GM21360 (cell line): ENCODE measurements at regions not wholly inside any gene's neighbourhood (a gene's known extent, or its start where the extent isn't known, plus 50 kb on each side); places are given as distances from the start of the nearest gene placed in this dataset.

Source experiments
- ATAC-seq: cut with Tn5 transposase; IDR thresholded peaks from one replicate; pipeline ENCODE4 v1.9.1; 2021; ENCODE audit warnings: mild to moderate bottlenecking, moderate library complexity; ENCODE audit not compliant: unreplicated experiment

GRCh38 chr1:219365451-219365850 lies 191.8 kb downstream of the LYPLAL1 start:
- ATAC-seq: no peak

GRCh38 chr1:219362702-219363101 lies 189.0 kb downstream of the LYPLAL1 start:
- ATAC-seq: no peak

DNA sequence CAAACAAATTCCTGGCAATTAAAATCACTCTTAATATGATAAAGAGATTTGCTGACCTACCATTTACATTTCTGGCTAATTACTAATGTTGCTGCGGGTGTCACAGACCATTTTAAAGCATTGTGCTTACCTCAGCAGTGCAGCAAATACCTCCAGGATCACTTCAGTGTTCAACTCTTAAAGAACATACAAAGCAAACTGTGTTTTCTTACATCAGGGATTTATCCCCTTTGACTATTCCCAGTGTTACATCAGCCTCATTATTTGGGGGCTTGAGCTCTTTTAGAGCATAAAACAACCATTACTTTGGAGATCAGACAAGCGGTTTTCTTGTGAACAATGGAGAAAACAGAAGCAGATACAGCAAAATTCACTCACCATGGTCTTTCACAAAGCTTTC lies 185.4 kb downstream of the LYPLAL1 start:
- ATAC-seq: no peak

GRCh38 chr1:219358080-219358479 lies 184.4 kb downstream of the LYPLAL1 start:
- no peak for ATAC-seq

- no peak for ATAC-seq
Observed at GRCh38 chr1:219354962-219355361, 181.3 kb downstream of the LYPLAL1 start.

DNA sequence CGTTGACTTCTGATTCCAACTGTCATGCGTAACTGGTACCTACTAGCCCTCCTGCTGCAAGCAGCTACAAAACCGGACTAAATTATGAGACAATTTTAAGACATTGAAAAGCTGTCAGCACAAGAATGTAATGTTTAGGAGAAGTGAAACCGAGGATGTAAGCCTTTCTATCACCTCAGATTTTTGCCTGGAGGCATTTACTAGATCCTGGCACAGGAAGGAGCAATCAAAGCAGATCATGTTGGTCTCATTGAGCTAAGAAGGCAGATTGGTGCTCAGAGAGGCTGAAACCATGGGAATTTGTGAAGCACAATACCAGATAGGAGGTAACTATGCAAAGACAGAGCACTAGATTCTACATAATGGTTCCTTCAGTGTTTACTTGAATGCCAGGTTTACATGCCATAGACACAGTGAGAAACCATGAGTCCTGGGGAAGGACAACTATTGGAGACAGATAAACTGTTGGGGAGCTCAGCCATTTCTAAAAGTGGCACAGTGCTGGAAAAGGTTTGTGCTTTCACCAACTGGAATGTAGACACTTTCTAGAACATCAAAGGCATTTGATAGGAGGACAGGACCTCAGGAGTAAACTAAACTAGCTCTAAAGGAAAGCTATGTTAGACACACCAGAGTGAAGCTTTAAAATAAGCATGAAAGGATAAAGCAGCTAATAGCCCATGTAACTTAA lies 179.4 kb downstream of the LYPLAL1 start:
- no peak for ATAC-seq

DNA sequence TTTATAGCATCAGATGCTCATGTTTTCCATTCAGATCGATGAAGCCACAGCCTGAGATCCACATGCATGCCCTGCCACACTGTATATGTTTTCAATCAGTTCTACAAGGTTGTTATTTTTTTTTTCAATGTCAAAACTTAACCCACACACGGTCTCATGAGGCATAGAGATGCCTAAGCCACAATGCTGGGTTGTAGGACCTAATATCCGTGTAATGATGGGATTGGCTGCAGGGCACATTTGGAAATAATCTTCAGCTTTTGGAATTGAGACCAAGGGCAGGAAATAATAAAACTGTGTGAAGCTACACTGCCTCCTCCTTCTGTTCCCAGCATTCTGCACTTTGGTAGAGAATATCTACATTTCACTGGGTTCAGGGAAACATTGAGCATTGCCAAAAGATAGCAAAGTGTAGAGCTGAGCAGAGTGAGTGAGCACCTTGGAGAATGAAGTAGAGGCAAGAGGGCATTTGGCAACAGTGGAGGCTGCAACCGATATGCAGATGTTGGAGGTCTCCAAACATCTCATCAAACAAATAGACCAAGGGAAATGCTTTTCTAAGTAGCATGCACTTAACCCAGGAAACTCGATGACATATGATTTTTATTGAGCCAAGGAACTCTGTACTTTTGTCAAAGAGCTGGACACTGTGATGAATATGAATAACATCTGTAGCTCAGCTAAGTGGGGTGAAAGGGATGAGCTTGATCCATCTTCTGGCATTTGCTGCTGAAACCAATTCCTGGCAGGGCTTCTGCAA lies 176.7 kb downstream of the LYPLAL1 start:
- no peak for ATAC-seq

- no peak for ATAC-seq
Observed at GRCh38 chr1:219347921-219348391, 174.3 kb downstream of the LYPLAL1 start.

- no peak for ATAC-seq
Observed at GRCh38 chr1:219347376-219347775, 173.7 kb downstream of the LYPLAL1 start.

DNA sequence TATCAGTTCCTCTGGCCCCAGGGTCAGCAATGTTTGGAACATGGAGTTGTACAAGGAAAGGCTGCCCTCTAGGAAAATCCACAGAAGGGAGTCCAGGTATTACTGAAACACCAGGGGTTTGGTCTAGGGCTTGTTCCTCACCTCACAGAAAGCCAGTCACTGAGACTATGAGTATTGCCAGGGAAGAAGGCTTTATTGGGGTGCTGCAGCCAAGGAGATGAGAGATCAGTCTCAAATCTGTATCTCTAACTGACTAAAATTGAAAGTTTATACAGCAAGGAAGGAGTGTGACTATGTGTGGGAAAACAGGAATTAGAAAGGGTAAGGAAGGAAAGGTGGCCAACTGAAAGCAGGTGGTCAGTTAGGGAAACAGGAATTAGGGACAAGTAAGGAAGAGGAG lies 172.3 kb downstream of the LYPLAL1 start:
- ATAC-seq: no peak

- ATAC-seq: no peak
Observed at GRCh38 chr1:219342836-219343235, 169.2 kb downstream of the LYPLAL1 start.

DNA sequence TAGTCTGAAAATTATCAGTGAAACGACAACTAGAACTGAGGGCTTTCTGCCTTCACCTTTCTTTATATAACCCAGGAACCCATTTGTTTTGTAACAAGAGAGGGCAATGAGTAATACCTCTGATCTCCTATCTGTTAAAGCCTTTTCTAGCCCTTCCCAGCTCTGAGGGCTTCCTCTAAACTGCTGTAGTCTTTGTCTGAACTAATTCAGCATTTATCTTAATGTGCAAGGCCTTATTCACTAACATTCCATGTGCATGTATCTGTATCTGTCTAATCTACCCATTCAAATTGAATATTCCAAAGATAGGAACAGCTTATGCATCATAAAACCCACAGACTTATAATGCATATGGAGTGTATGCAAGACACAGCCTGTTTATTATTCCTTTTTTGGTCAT lies 167.1 kb downstream of the LYPLAL1 start:
- no peak for ATAC-seq

- no peak for ATAC-seq
Observed at GRCh38 chr1:219339466-219339865, 165.8 kb downstream of the LYPLAL1 start.

- ATAC-seq: no peak
Observed at GRCh38 chr1:219337588-219337987, 163.9 kb downstream of the LYPLAL1 start.

DNA sequence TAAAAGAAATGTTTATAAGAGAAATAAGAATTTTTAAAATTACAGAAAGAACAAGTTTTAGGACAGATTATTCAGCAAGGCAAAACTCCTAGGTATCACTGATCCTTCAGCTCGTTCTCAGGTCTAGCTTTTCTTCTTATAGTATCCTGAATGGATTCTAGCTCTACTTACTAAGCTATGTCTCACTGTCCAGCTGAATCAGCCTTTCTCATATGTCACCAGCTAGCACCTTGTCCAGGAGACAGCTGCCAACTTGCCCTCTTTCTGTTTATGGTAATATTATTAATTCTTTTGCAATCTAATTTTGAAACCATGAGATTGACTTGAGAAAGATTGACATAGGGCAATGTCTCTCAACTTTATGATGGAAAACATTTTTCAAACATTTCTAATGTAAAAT lies 159.9 kb downstream of the LYPLAL1 start:
- ATAC-seq: no peak

DNA sequence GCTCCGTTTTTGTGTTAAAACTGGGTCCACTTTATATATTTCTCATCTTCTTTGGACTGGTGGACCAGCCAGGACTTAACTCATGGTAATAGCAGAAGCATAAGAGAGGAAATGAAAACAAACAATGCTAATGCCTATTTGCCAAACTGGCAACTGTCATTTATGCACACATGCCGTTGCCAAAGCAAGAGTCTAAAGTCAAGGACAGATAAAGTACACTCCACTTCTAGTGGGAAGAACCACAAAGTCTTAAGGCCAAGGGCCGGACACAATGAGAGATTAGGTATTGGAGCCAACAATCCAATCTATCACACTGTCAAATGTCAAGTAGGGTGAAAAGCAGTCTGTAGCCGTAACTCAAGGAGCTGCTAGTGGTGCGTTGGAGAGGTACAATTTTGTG lies 157.7 kb downstream of the LYPLAL1 start:
- ATAC-seq: no peak

GRCh38 chr1:219330669-219331068 lies 157.0 kb downstream of the LYPLAL1 start:
- no peak for ATAC-seq

DNA sequence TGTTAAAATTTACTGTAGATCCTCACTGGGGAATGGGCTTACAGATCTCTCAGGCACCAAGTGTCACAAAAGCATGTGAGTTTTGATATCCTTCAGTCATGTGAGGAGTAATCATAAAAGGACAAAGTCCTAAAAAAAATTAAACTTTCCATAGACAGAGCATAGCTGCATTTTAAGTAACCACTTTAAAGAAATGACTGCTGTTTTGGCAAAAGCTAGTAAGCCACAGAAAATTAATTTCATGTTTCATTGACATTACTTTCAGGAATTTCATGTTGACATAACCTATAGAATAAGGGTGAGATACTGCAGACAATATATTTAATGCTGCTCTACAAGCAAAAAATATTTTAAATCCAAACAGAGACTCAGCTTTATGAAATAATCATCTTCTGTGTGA lies 156.3 kb downstream of the LYPLAL1 start:
- ATAC-seq: no peak

GRCh38 chr1:219329578-219329977 lies 155.9 kb downstream of the LYPLAL1 start:
- no peak for ATAC-seq

- ATAC-seq: no peak
Observed at GRCh38 chr1:219326843-219327242, 153.2 kb downstream of the LYPLAL1 start.

GRCh38 chr1:219325368-219325742 lies 151.7 kb downstream of the LYPLAL1 start:
- ATAC-seq: no peak

DNA sequence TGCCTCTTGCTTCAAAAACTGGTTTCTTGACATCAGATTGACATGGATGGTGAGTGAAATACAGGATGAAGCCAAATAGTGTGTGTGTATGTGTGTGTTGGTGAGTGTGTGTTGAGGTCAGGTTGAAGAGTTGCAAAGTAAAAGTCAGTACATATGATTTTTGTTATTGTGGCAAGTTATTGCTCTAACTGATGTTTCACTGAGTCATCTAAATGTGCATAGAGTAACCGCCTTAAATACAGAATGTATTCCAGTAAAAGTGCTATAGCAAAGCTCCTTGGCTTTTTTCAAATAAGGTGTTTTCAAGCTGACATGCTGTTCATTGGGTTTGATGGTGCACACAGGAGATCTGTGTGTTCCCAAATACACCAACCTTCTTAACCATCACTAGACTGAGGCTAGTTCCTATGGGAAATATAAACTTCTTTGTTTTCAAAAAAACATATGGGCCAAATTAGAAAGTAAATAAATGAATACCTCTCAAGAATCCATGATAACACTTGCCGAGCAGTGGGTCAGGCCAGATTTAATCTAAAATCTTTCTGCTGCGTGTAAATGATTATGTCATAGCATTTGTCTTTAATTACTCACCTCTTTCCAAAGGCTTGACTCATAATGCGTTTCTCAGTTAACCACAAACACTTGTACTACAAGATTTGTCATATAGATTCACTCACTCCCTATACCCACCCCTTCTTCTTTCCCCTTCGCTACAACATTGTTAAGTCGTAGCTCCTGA lies 151.1 kb downstream of the LYPLAL1 start:
- ATAC-seq: no peak
